ENCODE measurements at regions not wholly inside any gene's neighbourhood (a gene's known extent, or its start where the extent isn't known, plus 50 kb on each side); places are given as distances from the start of the nearest gene placed in this dataset.

DNA sequence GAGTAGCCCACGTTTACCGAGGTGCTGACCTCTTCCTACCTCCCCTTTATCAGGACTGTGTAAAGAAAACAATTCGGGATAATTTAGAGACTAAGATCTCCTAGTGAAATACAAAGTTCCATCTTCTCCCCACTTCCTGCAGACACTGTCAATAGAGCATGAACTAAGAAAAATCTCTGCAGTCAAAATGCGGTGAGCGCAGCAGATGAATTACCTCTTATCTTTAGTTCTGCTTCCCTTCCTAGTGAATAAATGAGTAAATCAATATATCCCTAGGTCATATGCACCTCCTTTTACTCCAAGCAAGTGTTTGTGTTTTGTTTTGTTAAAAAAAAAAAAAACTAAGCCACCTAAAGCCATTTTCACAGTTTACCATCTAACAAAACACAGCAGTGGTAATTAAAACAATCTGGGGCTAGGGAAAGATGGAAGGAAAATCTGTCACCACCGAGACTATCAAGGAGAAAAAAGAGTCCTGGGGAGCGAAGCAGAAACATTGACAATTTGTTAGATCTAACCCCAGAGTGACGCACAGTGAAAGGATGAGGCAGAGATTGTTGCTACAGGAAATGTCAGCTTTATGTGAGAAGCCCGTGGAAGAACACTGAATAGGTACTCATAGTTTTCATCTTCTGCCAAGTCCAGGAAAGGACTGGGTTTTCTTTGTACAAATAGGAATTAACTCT lies 159.4 kb upstream of the SPTLC3 start:
- Histone ChIP-seq H3K9me1 (ENCODE audit: control insufficient read depth, insufficient read depth, low read length) (no peaks in the 10 kb centered on the region), H3K4me3 (no peak overlapping the region), H3K4me2 (ENCODE audit: insufficient read depth, low read length) (no peak overlapping the region), H3K9ac (ENCODE audit: insufficient read depth in 1 of 2, low read depth in 2 of 2, low read length in 2 of 2) (no peak overlapping the region), H2AFZ (ENCODE audit: low read depth, low read length) (no peak overlapping the region), H3K79me2 (ENCODE audit: control insufficient read depth, insufficient read depth, low read length) (no peaks in the 10 kb centered on the region), H3K9me3 (replicated peaks; ENCODE audit: control insufficient read depth, insufficient read depth, low read depth, low read length) (no peaks in the 10 kb centered on the region), H3K4me1 (replicated peaks in 1 of 2; ENCODE audit: control insufficient read depth in 2 of 2, insufficient read depth in 2 of 2, low read length in 2 of 2) (no peaks in the 10 kb centered on the region), H3K36me3 (ENCODE audit: control insufficient read depth, insufficient read depth, low read length) (no peaks in the 10 kb centered on the region), H3K27me3 (ENCODE audit: control insufficient read depth in 2 of 2, insufficient read depth in 2 of 2, low read length in 2 of 2) (no peaks in the 10 kb centered on the region), H4K20me1 (replicated peaks; ENCODE audit: control insufficient read depth, insufficient read depth, low read length) (no peaks in the 10 kb centered on the region), H3K27ac (ENCODE audit: extremely low read depth, low read depth, low read length) (no peak overlapping the region)
- ATAC-seq = no peak
- intact Hi-C loops (cut with micrococcal nuclease) = no loop called here
- FAIRE-seq = no peak
- in situ Hi-C loops (cut with MboI) = no loop called here
- 2% methylated on average over 9 of the region's 9 CpGs for WGBS (ENCODE audit: insufficient coverage, low coverage, missing lambda C conversion rate)
- no TSS peak for BruUV-seq (replicated peaks)
- ChIA-PET POLR2A (no interaction called here), CTCF (ENCODE audit: low intra/inter-chr PET ratio) (no interaction called here)
- no peak for DNase-seq (ENCODE audit: extremely low read depth in 1 of 4, low spot score in 3 of 4)
- TF ChIP-seq SMAD3 (CRISPR knock-in tag; conservative IDR thresholded peaks at IDR 0.05) = no peak
- no peak for TF ChIP-seq KDM2B (CRISPR knock-in tag; IDR thresholded peaks at IDR 0.05)
- TF ChIP-seq NCOA4 (IDR thresholded peaks at IDR 0.05; ENCODE audit: partially characterized antibody) = no peak
- no peak for TF ChIP-seq CREB1 (IDR thresholded peaks at IDR 0.05)
- no peak for TF ChIP-seq CREB1 (CRISPR knock-in tag; IDR thresholded peaks at IDR 0.05)
- no peak for TF ChIP-seq BRD4 (IDR thresholded peaks at IDR 0.05)
- TF ChIP-seq RFX7 (CRISPR knock-in tag; IDR thresholded peaks at IDR 0.05) = no peak
- TF ChIP-seq, protein P1, sequence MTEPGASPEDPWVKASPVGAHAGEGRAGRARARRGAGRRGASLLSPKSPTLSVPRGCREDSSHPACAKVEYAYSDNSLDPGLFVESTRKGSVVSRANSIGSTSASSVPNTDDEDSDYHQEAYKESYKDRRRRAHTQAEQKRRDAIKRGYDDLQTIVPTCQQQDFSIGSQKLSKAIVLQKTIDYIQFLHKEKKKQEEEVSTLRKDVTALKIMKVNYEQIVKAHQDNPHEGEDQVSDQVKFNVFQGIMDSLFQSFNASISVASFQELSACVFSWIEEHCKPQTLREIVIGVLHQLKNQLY (CRISPR knock-in tag; conservative IDR thresholded peaks at IDR 0.05) = no peak
- TF ChIP-seq RBM34 (IDR thresholded peaks at IDR 0.05; ENCODE audit: borderline replicate concordance, insufficient read depth, low read length) = no peak
- TF ChIP-seq MEIS2 (IDR thresholded peaks at IDR 0.05; ENCODE audit: partially characterized antibody) = no peak
- TF ChIP-seq CCNT2 (IDR thresholded peaks at IDR 0.05; ENCODE audit: borderline replicate concordance, extremely low read depth, insufficient read length, low read depth, low read length) = no peak
- TF ChIP-seq, protein P2, sequence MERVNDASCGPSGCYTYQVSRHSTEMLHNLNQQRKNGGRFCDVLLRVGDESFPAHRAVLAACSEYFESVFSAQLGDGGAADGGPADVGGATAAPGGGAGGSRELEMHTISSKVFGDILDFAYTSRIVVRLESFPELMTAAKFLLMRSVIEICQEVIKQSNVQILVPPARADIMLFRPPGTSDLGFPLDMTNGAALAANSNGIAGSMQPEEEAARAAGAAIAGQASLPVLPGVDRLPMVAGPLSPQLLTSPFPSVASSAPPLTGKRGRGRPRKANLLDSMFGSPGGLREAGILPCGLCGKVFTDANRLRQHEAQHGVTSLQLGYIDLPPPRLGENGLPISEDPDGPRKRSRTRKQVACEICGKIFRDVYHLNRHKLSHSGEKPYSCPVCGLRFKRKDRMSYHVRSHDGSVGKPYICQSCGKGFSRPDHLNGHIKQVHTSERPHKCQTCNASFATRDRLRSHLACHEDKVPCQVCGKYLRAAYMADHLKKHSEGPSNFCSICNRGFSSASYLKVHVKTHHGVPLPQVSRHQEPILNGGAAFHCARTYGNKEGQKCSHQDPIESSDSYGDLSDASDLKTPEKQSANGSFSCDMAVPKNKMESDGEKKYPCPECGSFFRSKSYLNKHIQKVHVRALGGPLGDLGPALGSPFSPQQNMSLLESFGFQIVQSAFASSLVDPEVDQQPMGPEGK (CRISPR knock-in tag; IDR thresholded peaks at IDR 0.05; ENCODE audit: borderline replicate concordance) = no peak
- TF ChIP-seq, protein P3, sequence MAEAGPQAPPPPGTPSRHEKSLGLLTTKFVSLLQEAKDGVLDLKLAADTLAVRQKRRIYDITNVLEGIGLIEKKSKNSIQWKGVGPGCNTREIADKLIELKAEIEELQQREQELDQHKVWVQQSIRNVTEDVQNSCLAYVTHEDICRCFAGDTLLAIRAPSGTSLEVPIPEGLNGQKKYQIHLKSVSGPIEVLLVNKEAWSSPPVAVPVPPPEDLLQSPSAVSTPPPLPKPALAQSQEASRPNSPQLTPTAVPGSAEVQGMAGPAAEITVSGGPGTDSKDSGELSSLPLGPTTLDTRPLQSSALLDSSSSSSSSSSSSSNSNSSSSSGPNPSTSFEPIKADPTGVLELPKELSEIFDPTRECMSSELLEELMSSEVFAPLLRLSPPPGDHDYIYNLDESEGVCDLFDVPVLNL (CRISPR knock-in tag; IDR thresholded peaks at IDR 0.05; ENCODE audit: low read depth) = no peak
- TF ChIP-seq ZNF232 (CRISPR knock-in tag; IDR thresholded peaks at IDR 0.05) = no peak
- TF ChIP-seq KDM1A (IDR thresholded peaks at IDR 0.05) = no peak
- no peak for TF ChIP-seq TGIF2 (CRISPR knock-in tag; IDR thresholded peaks at IDR 0.05)
- no peak for TF ChIP-seq TAF9B (IDR thresholded peaks at IDR 0.05; ENCODE audit: partially characterized antibody)
- no peak for TF ChIP-seq ZNF311 (CRISPR knock-in tag; IDR thresholded peaks at IDR 0.05)
